OCI-M2 (cell line): ENCODE measurements at regions not wholly inside any gene's neighbourhood (a gene's known extent, or its start where the extent isn't known, plus 50 kb on each side); places are given as distances from the start of the nearest gene placed in this dataset.

Experiments used
- DNase-seq: peaks from one replicate; lab custom pipeline; 2025; ENCODE audit not compliant: unreplicated experiment; lab: John Stamatoyannopoulos, UW

- no peak for DNase-seq
Observed at GRCh38 chr14:97027256-97027999, 230.2 kb downstream of the VRK1 start.

GRCh38 chr14:97028382-97028781 is 231.2 kb downstream of the VRK1 start:
- no peak for DNase-seq

GRCh38 chr14:97029800-97030199 is 232.6 kb downstream of the VRK1 start:
- DNase-seq: no peak

DNA sequence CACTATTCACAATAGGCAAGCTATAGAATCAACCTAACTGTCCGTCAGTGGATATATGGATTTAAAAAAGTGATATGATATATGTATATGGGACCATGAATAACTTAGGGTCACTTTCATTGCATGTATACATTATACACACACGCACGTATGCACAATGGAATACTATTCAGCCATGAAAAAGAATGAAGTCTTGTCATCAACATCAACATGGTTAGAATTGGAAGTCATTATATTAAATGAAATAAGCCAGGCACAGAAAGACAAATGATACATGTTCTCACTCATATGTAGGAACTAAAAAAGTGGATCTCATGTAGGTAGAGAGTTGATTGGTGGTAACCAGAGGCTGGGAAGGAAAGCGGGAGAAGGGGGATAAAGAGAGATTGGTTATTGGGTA is 234.3 kb downstream of the VRK1 start:
- DNase-seq: no peak

- DNase-seq: no peak
Observed at GRCh38 chr14:97033556-97034081, 236.4 kb downstream of the VRK1 start.

GRCh38 chr14:97036086-97036852 is 239.1 kb downstream of the VRK1 start:
- no peak for DNase-seq

- no peak for DNase-seq
Observed at GRCh38 chr14:97039717-97040363, 242.7 kb downstream of the VRK1 start.

GRCh38 chr14:97046967-97047366 is 249.8 kb downstream of the VRK1 start:
- DNase-seq: no peak

DNA sequence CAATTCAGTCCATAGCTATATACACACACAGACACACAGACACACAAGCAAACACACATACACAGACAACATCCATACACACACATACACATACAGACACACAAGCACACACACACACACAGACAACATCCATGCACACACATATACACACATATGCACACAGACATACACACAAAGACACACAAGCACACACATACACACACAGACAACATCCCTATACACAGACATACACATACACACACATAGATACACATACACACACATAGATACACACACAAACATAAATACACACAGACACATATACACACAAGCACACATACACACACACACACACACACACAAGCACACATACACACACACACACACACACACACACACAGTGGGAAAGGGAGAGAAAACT is 254.8 kb downstream of the VRK1 start:
- DNase-seq: no peak

GRCh38 chr14:97053941-97054340 is 256.8 kb downstream of the VRK1 start:
- DNase-seq: no peak

GRCh38 chr14:97055355-97055754 is 258.2 kb downstream of the VRK1 start:
- no peak for DNase-seq

- no peak for DNase-seq
Observed at GRCh38 chr14:97056086-97056485, 258.9 kb downstream of the VRK1 start.

DNA sequence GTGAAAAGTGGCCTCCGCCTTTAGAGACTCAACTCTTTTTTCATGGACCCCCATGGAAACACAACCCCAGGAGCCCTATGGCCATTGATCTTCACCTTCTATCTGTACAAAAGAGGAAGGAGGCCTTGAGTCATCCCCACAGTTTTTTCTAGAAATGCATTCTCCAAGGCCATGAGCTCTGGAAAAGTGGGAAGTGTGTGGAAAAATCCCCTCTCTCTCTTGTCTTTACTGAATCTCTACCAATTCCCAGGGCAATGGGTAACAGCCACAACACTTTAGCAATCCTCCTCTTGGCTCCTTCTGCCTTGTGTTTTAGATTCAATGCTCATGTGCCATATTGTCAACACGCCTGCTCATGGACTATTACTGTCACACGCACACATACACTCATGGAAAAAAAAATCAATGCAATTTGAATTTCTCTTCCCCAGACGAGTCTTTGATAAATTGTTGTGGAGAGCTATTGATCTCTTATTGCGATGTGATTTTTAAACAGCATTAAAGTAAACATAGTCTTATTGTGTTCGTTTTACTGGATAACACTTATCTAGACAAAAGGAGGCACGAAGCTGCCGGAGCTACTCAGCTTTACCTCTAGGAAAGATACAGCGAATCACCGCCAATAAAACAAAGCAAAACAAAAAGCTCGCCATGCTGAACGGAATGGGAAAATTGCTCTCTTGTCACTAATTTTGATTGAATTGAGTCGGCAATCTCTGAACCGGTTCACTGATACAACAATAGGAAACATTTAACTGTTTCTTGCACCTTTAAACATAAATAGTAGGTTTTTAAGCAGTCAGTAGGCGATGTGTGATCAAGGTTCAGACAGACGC is 260.3 kb downstream of the VRK1 start:
- DNase-seq: no peak

- no peak for DNase-seq
Observed at GRCh38 chr14:97058074-97058467, 260.9 kb downstream of the VRK1 start.

- no peak for DNase-seq
Observed at GRCh38 chr14:97058589-97058988, 261.4 kb downstream of the VRK1 start.

DNA sequence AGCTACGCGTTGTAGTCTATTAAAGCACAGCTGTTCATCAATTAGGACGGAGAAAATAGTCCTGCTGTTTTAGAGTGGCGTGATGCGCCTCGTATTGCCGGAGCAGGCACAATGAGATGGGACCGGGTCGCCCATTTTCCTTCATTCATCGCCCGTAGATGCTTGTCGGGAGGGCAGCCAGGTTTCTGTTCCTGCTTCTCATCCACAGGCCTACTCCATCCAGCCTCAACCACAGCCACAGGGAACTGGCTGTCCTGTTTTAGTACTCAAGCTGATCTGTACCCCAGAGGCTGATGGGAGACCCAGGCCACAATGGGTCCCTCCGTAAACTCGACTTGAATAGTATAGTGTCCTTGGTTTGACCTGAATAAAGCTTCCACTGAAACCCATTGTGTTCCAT is 264.0 kb downstream of the VRK1 start:
- DNase-seq: no peak

GRCh38 chr14:97061714-97062113 is 264.5 kb downstream of the VRK1 start:
- DNase-seq: no peak

- DNase-seq: no peak
Observed at GRCh38 chr14:97065305-97066067, 268.3 kb downstream of the VRK1 start.

GRCh38 chr14:97066068-97066899 is 269.1 kb downstream of the VRK1 start:
- no peak for DNase-seq
